Activated CD4-positive, alpha-beta memory T cell treated with anti-CD3 and anti-CD28 coated beads for 36 hours (primary cell): ENCODE measurements at regions not wholly inside any gene's neighbourhood (a gene's known extent, or its start where the extent isn't known, plus 50 kb on each side); places are given as distances from the start of the nearest gene placed in this dataset.

Experiments
- CTCF ChIA-PET: fragments of 350-600 bp; sonication (Branson Sonifier 250); formaldehyde crosslinking; loops from one replicate; lab custom pipeline; 2021; ENCODE audit warnings: antibody characterized with exemption, inconsistent platforms; lab: Charles Lee
- POLR2A ChIA-PET: fragments of 350-600 bp; sonication (Branson Sonifier 250); formaldehyde crosslinking; loops from one replicate; lab custom pipeline; 2021; ENCODE audit warnings: antibody characterized with exemption; lab: Charles Lee
- DNase-seq: peaks from one replicate; pipeline ENCODE4 v3.0.0-alpha.2; 2020
- H3K27ac Mint-ChIP-seq: one replicate; pipeline ENCODE4 v1.8.0; 2021; ENCODE audit warnings: mixed read lengths
- H3K27me3 Mint-ChIP-seq: one replicate; pipeline ENCODE4 v1.8.0; 2021; ENCODE audit warnings: mixed read lengths
- H3K36me3 Mint-ChIP-seq: one replicate; pipeline ENCODE4 v1.8.0; 2021; ENCODE audit warnings: mixed read lengths
- H3K4me1 Mint-ChIP-seq: one replicate; pipeline ENCODE4 v1.8.0; 2021; ENCODE audit warnings: low read depth, mixed read lengths
- H3K4me3 Mint-ChIP-seq: one replicate; pipeline ENCODE4 v1.8.0; 2021; ENCODE audit warnings: mild to moderate bottlenecking, mixed read lengths
- H3K9me3 Mint-ChIP-seq: one replicate; pipeline ENCODE4 v1.8.0; 2021; ENCODE audit warnings: mixed read lengths
- intact Hi-C: fragments of 100-400 bp; cut with micrococcal nuclease; formaldehyde crosslinking; loops from one replicate; pipeline ENCODE4 v1.15.1; 2023

- intact Hi-C loops = no loop called here
- no peak overlapping the region for H3K4me3 Mint-ChIP-seq
- H3K27ac Mint-ChIP-seq = no peak overlapping the region
- no peaks in the 10 kb centered on the region for H3K27me3 Mint-ChIP-seq
- POLR2A ChIA-PET = no interaction called here
- no peak for DNase-seq
- no peaks in the 10 kb centered on the region for H3K4me1 Mint-ChIP-seq
- H3K9me3 Mint-ChIP-seq = no peaks in the 10 kb centered on the region
- CTCF ChIA-PET = no interaction called here
- no peaks in the 10 kb centered on the region for H3K36me3 Mint-ChIP-seq
Observed at GRCh38 chr10:57992321-57993077, 275.2 kb downstream of the IPMK start.

- POLR2A ChIA-PET = no interaction called here
- no peak overlapping the region for H3K4me3 Mint-ChIP-seq
- no peak for DNase-seq
- peaks cover under 1% of the 10 kb centered on the region for H3K9me3 Mint-ChIP-seq
- H3K27ac Mint-ChIP-seq = no peak overlapping the region
- H3K4me1 Mint-ChIP-seq = no peaks in the 10 kb centered on the region
- no peaks in the 10 kb centered on the region for H3K36me3 Mint-ChIP-seq
- CTCF ChIA-PET = no interaction called here
- no peaks in the 10 kb centered on the region for H3K27me3 Mint-ChIP-seq
- intact Hi-C loops = no loop called here
Observed at GRCh38 chr10:57988964-57989363, 278.7 kb downstream of the IPMK start.

DNA sequence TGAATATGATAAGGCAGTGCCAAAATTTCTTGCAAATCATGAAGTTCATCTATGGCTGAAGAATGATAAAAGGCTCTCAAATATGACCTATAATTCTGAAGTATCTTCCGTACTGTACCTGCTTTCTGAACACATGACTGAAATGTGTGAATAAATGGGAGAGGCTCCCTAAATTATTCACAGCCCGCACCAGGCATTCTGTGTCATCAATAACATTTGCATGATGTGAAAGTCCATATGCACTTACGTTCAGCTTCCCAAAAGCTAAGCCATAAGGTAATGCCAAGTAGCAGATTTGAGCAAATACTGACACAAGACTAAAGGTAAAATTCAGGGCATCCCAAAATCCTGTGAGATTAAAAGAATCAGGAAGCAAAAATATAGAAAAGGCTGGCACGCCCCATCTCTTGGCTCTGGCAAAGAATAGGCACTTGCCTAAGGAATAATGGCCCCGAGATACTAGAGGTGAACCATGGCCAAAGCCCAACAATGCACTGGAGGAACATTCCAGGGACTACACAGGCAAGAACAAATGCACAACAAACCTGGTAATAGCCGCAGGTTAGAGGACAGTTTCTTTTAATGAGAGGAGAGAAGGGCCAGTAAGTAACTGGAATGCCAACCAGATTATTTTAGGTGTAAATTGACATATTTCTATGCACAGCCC lies 280.5 kb downstream of the IPMK start:
- intact Hi-C loops = no loop called here
- Mint-ChIP-seq H3K4me1 (no peaks in the 10 kb centered on the region), H3K36me3 (no peaks in the 10 kb centered on the region), H3K4me3 (no peak overlapping the region), H3K9me3 (peaks cover 2% of the 10 kb centered on the region), H3K27ac (no peak overlapping the region), H3K27me3 (no peaks in the 10 kb centered on the region)
- ChIA-PET POLR2A (no interaction called here), CTCF (no interaction called here)
- no peak for DNase-seq

DNA sequence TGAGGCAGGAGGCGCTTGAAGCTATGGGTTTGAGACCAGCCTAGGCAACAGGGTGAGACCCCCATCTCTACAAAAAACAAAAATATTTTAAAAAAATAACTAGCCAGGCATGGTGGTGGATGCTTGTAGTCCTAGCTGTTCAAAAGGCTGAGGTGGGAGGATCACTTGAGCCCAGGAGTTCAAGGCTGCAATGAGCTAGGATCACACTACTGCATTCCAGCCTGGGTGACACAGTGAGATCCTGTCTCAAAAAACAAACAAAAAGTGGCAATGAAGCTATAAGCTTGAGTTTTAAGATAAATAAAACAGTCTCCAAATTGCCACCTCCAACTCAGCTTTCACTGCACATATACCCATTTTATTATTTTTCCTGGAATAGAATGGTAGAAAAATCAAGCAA lies 281.3 kb downstream of the IPMK start:
- no peaks in the 10 kb centered on the region for H3K27me3 Mint-ChIP-seq
- ChIA-PET CTCF (no interaction called here), POLR2A (no interaction called here)
- H3K4me1 Mint-ChIP-seq = no peaks in the 10 kb centered on the region
- intact Hi-C loops = no loop called here
- H3K27ac Mint-ChIP-seq = no peak overlapping the region
- H3K9me3 Mint-ChIP-seq = peaks cover 2% of the 10 kb centered on the region
- no peaks in the 10 kb centered on the region for H3K36me3 Mint-ChIP-seq
- no peak for DNase-seq
- no peak overlapping the region for H3K4me3 Mint-ChIP-seq

DNA sequence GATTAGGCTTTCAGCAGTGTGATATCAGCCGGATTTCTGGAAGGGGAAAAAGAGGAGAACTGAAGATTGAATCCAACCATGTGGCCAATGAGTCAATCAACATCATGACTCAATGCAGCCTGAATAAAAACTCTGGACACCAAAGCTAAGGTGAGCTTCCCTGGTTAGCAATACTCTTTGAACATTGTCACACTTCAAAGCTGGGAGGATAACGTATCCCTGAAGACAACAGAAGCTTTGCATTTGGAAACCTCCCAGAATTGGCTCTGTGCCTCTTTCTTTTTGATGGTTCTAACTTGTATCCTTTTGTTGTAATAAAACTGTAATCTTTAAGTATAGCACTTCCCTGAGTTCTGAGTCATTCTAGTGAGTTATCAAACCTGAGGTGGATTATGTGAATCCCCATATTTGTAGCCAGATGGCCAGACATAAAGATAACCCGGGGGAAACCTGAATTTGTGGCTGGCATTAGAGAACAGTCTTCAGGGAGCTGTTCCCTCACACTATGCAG lies 284.4 kb downstream of the IPMK start:
- Mint-ChIP-seq H3K36me3 (no peaks in the 10 kb centered on the region), H3K4me3 (no peak overlapping the region), H3K9me3 (peaks cover 5% of the 10 kb centered on the region), H3K27ac (no peak overlapping the region), H3K27me3 (no peaks in the 10 kb centered on the region), H3K4me1 (no peaks in the 10 kb centered on the region)
- intact Hi-C loops = no loop called here
- CTCF ChIA-PET = no interaction called here
- no peak for DNase-seq
- POLR2A ChIA-PET = no interaction called here

DNA sequence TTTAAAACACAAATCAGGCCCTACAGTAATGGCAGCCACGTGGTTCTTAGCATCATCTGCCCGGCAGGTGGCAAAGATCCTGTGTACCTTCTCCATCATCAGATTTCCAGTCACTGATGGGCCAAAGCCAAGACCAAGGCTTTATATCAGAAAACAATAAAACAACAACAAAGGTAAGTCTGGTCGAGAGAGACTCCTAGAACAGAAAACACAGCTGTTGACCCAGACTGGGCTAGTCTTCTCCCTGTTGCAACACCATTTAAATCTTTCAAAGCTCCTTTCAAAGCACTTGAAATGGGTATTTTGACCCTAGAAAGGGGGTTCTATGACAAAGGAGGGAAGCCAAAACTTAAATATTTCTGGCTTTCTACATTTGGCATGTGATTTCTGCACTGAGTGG lies 285.6 kb downstream of the IPMK start:
- ChIA-PET CTCF (no interaction called here), POLR2A (no interaction called here)
- DNase-seq = no peak
- peaks cover 11% of the 10 kb centered on the region for H3K9me3 Mint-ChIP-seq
- H3K4me3 Mint-ChIP-seq = no peak overlapping the region
- H3K4me1 Mint-ChIP-seq = no peaks in the 10 kb centered on the region
- intact Hi-C loops = no loop called here
- H3K36me3 Mint-ChIP-seq = no peaks in the 10 kb centered on the region
- H3K27ac Mint-ChIP-seq = no peak overlapping the region
- H3K27me3 Mint-ChIP-seq = no peaks in the 10 kb centered on the region

GRCh38 chr10:57979956-57980355 lies 287.7 kb downstream of the IPMK start:
- CTCF ChIA-PET = no interaction called here
- DNase-seq = no peak
- no peaks in the 10 kb centered on the region for H3K36me3 Mint-ChIP-seq
- intact Hi-C loops = no loop called here
- H3K27me3 Mint-ChIP-seq = no peaks in the 10 kb centered on the region
- H3K4me1 Mint-ChIP-seq = no peaks in the 10 kb centered on the region
- H3K9me3 Mint-ChIP-seq = peaks cover 15% of the 10 kb centered on the region
- POLR2A ChIA-PET = no interaction called here
- no peak overlapping the region for H3K4me3 Mint-ChIP-seq
- H3K27ac Mint-ChIP-seq = no peak overlapping the region

GRCh38 chr10:57979491-57979890 lies 288.2 kb downstream of the IPMK start:
- Mint-ChIP-seq H3K4me1 (no peaks in the 10 kb centered on the region), H3K27me3 (no peaks in the 10 kb centered on the region), H3K9me3 (peaks cover 15% of the 10 kb centered on the region), H3K27ac (no peak overlapping the region), H3K36me3 (no peaks in the 10 kb centered on the region), H3K4me3 (no peak overlapping the region)
- POLR2A ChIA-PET = no interaction called here
- CTCF ChIA-PET = no interaction called here
- intact Hi-C loops = no loop called here
- no peak for DNase-seq

DNA sequence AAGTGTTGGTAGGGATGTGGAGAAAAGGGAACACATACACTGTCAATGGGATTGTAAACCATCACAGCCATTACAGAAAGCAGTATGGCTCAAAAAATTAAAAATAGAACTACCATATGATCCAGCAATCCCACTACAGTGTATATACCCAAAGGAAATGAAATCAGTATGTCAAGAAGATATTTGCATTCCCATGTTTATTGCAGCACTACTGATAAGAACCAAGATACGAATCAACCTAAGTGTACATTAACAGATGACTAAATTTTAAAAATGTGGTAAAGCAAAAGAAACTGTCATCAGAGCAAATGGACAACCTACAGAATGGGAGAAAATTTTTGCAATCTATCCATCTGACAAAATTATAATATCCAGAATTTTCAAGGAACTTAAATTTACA lies 290.4 kb downstream of the IPMK start:
- POLR2A ChIA-PET = no interaction called here
- Mint-ChIP-seq H3K36me3 (no peaks in the 10 kb centered on the region), H3K27me3 (no peaks in the 10 kb centered on the region), H3K4me1 (no peaks in the 10 kb centered on the region), H3K27ac (no peak overlapping the region), H3K9me3 (peaks cover 13% of the 10 kb centered on the region), H3K4me3 (no peak overlapping the region)
- intact Hi-C loops = no loop called here
- CTCF ChIA-PET = no interaction called here
- no peak for DNase-seq

DNA sequence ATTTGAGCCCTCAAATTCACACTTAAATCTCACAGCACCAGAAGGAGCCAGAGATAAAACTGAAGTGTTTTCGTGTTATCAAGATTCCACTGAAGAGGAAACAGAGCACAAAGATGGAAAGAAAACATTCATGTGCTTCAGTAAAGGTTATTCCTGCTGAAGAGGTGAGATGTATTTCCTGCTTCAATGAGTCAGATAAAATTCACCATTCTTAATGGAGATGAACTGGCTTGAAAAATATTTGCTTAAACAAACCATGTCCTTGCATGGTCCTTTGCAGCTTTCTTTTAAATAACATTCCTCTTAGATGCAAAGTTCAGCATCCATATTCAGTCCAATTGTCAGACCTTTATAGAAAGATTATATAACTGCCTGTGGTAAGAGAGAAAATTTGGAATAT lies 294.2 kb downstream of the IPMK start:
- no peak for DNase-seq
- H3K9me3 Mint-ChIP-seq = peaks cover 10% of the 10 kb centered on the region
- ChIA-PET CTCF (no interaction called here), POLR2A (no interaction called here)
- no peak overlapping the region for H3K4me3 Mint-ChIP-seq
- intact Hi-C loops = no loop called here
- no peaks in the 10 kb centered on the region for H3K27me3 Mint-ChIP-seq
- H3K4me1 Mint-ChIP-seq = no peaks in the 10 kb centered on the region
- H3K36me3 Mint-ChIP-seq = no peaks in the 10 kb centered on the region
- H3K27ac Mint-ChIP-seq = no peak overlapping the region

DNA sequence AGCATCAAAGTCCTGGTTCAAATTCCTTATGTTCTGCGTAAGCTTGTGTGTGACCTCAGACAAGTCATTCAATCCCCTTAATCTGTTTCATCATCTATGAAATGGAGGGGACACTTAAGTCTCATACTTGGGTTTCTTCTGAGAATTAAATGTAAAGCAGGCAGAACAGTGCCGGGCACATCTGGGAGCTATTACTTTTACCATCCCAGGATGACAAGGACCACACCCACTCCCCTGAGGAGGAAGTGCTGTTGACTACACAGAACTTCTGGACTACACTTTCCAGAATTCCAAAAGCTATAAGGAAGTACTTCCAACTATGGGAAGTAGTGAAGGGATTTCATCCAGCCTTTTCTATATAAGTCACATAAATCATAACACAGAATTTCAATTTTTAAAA lies 294.9 kb downstream of the IPMK start:
- POLR2A ChIA-PET = no interaction called here
- Mint-ChIP-seq H3K27me3 (no peaks in the 10 kb centered on the region), H3K9me3 (peaks cover 6% of the 10 kb centered on the region)

GRCh38 chr10:57968328-57969016 lies 299.2 kb downstream of the IPMK start:
- DNase-seq = no peak
- H3K4me3 Mint-ChIP-seq = no peak overlapping the region
- H3K36me3 Mint-ChIP-seq = no peaks in the 10 kb centered on the region
- CTCF ChIA-PET = no interaction called here
- POLR2A ChIA-PET = no interaction called here
- no peaks in the 10 kb centered on the region for H3K27me3 Mint-ChIP-seq
- intact Hi-C loops = no loop called here
- H3K4me1 Mint-ChIP-seq = no peaks in the 10 kb centered on the region
- no peak overlapping the region for H3K27ac Mint-ChIP-seq
- peaks cover 4% of the 10 kb centered on the region for H3K9me3 Mint-ChIP-seq

More for the DNA sequence above, 294.9 kb downstream of the IPMK start:
- Mint-ChIP-seq H3K4me3 (no peak overlapping the region), H3K27ac (no peak overlapping the region), H3K4me1 (no peaks in the 10 kb centered on the region), H3K36me3 (no peaks in the 10 kb centered on the region)
- no peak for DNase-seq
- intact Hi-C loops = no loop called here
- CTCF ChIA-PET = no interaction called here
